Omental fat pad (tissue), 3 donors: ENCODE measurements at regions not wholly inside any gene's neighbourhood (a gene's known extent, or its start where the extent isn't known, plus 50 kb on each side); places are given as distances from the start of the nearest gene placed in this dataset.
A peak's percentile ranks its signal among the peaks of the same experiment; 100 is the strongest.

Experiments used
- ATAC-seq: fragments of 150-250 bp; one replicate; pipeline ENCODE4 v1.9.1; 2016; ENCODE audit warnings: mild to moderate bottlenecking, moderate library complexity; ENCODE audit not compliant: low FRiP score
- DNase-seq: peaks from one replicate; pipeline ENCODE4 v3.0.0-alpha.2; 2019; ENCODE audit warnings: low spot score
- TF ChIP-seq, protein P1 (sequence below), 3 donors: fragments of 450-650 bp; IDR thresholded peaks; one replicate each; pipeline ENCODE4 v1.5.1; 2016 to 2017; ENCODE audit warnings: antibody characterized with exemption in 3 of 3, mild to moderate bottlenecking in 3 of 3, moderate library complexity in 2 of 3

DNA sequence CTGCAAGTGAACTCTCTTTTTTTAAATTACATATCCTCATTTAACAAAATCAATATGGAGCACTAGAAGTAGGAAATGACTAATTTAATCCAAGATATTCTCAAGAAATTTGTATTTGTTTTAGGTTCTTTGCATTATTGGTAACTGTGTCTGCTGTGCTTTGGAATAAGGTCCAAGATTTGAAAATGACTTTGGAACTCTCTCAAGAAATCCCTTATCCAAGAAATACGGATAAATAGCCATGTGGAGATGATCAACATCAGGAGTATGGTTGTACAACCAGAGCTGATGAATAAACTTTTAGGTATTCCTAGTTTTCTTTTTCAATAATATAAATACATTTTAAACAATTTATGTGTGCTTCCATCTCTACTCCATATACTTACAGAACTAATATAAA is 279.9 kb upstream of the SEMA3C start:
- DNase-seq = no peak
- TF ChIP-seq, protein P1, sequence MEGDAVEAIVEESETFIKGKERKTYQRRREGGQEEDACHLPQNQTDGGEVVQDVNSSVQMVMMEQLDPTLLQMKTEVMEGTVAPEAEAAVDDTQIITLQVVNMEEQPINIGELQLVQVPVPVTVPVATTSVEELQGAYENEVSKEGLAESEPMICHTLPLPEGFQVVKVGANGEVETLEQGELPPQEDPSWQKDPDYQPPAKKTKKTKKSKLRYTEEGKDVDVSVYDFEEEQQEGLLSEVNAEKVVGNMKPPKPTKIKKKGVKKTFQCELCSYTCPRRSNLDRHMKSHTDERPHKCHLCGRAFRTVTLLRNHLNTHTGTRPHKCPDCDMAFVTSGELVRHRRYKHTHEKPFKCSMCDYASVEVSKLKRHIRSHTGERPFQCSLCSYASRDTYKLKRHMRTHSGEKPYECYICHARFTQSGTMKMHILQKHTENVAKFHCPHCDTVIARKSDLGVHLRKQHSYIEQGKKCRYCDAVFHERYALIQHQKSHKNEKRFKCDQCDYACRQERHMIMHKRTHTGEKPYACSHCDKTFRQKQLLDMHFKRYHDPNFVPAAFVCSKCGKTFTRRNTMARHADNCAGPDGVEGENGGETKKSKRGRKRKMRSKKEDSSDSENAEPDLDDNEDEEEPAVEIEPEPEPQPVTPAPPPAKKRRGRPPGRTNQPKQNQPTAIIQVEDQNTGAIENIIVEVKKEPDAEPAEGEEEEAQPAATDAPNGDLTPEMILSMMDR (IDR thresholded peaks at IDR 0.05) = no peak

DNA sequence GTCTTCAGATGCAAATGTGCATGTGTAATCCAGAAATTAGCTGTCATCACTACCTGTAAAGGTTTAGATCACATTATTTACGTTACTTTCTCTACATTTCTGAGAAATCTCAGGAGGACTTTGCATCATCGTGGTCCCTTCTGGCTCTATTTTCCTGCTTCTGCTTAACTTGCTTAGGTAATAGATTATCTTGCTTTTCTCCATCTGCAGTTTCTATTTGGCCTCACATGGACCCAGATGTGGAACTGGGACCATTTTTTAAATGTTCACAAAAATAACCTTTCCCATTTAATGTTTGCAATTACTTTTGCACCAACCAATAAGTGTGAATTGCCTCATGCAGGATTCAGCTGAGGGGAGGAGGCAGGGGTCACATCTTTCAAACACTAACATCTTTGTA is 278.4 kb upstream of the SEMA3C start:
- TF ChIP-seq, protein P1 (IDR thresholded peaks at IDR 0.05) = no peak
- DNase-seq (no peak), ATAC-seq (no peak)

More for the DNA sequence above, 279.9 kb upstream of the SEMA3C start:
- no peak for ATAC-seq

DNA sequence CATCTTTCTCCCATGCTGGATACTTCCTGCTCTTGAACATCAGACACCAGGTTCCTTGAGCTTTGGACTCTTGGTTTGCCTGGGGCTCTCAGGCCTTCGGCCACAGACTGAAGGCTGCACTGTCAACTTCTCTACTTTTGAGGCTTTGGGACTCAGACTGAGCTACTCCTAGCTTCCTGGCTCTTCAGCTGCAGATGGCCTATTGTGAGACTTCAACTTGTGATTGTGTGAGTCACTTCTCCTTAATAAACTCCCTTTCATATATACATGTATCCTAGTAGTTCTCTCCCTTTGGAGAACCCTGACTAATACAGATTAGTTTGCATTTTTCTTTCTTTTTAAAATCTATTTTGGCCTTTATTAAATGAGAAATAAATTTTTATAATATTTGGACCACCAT is 276.2 kb upstream of the SEMA3C start:
- TF ChIP-seq, protein P1 (IDR thresholded peaks at IDR 0.05) = no peak
- ATAC-seq = no peak
- DNase-seq = no peak

DNA sequence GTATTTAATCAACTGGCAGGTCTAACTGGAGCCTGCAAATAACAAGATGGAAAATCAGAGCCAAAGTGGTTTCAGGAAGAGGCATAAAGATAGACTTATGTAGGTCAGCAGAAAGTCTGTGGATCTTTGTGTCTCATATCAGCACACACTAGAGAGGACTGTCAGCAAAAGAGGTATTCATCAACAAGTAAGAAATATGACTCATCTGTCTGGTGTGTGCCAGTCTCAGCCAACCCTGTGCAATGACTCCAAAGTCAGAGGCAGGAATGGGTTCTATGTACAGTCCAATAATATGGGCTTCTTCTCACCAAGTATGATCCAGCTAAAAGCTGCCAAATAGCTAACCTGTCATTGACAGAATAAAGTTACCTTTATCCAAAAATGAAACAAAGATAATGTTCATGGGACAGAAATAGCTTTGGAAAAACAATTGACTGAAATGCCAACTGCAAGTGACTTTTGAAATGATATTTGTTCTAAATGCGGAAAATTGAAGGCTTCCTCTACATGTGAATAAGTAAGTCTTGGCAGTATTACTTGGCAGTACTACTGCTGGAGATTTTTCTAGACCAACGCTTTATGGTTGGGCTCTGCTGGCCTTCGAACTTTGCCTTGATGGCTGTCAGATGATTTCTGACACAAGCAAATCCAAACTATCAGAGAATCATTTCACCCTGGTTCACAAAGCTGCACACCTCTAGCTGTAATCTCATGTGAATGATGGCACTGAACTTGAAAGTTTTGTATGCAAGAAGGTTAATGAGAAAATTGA is 272.3 kb upstream of the SEMA3C start:
- TF ChIP-seq, protein P1 (IDR thresholded peaks at IDR 0.05) = no peak
- DNase-seq (no peak), ATAC-seq (peak; percentile 67)

DNA sequence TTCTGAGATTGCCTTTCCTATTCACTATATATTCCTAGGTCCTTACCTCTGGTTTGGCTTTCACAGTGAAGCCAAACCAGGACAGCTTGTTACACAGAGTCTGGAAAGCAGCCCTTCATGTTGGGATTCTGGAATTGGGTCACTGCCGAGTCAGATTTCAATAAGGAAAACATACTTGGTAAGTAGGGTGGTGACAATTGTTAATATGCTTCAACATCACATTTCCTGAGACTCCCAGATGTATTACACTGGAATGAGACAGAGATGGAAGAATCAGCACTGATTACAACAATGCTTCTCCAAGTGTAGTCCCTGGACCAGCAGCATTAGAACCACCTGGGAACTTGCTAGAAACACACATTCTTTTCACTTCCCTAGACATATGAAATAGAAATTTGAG is 268.9 kb upstream of the SEMA3C start:
- TF ChIP-seq, protein P1 (IDR thresholded peaks at IDR 0.05) = no peak
- no peak for ATAC-seq
- no peak for DNase-seq

DNA sequence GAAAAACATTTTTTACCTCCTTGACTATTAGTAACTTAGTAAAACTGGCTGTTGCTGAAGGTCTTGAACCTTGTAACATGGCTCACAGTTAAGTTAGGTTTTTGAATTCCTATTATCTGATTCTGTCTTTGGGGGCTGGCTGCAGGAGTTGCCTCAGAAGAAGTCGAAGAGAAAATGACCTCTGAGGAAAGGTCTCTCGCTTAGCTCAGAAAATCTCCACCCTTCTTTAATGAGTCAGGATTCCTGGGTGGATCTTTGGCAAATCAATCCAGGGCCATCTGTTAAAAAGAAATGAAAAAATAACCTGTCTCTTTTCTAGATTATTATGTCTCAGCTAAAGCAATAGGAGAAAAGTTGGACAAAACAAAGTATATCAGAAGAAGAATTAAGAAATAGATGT is 267.8 kb upstream of the SEMA3C start:
- DNase-seq = no peak
- TF ChIP-seq, protein P1 (IDR thresholded peaks at IDR 0.05) = no peak
- ATAC-seq = peak; percentile 84

DNA sequence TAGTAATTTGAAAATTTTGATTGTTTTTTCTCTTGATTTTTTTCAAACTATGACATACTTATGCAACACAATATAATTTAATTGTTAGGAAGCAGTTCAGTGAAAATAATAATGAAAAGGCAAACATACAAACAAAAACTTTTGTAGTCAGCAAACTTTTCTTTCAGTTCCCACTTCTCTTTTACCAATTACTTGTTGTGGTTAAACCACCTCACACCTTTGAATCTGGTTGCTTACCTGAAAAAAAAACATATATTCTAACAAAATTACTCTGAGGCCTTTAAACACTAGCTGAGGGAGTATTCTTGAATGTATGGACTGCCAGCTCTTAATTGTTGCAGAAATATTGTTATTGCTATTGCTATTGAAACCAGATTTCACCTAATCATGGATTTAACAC is 266.2 kb upstream of the SEMA3C start:
- no peak for ATAC-seq
- no peak for DNase-seq
- TF ChIP-seq, protein P1 (IDR thresholded peaks at IDR 0.05) = no peak
